HL-60 (cell line): ENCODE measurements at regions not wholly inside any gene's neighbourhood (a gene's known extent, or its start where the extent isn't known, plus 50 kb on each side); places are given as distances from the start of the nearest gene placed in this dataset.

Experiments used
- DNase-seq, 2 experiments: peaks; one replicate each; pipeline ENCODE4 v3.0.0-alpha.2; 2010 to 2020; ENCODE audit warnings: low read depth in 1 of 2, low spot score in 1 of 2
- H3K27ac ChIP-seq: fragments of 250-450 bp; sonication (Bioruptor Pico); replicated peaks from 2 replicates; pipeline ENCODE4 v1.5.1; 2020; ENCODE audit warnings: mild to moderate bottlenecking, moderate library complexity
- H3K27me3 ChIP-seq: fragments of 250-450 bp; sonication (Bioruptor Pico); 2 replicates; pipeline ENCODE4 v1.5.1; 2021; ENCODE audit warnings: mild to moderate bottlenecking, moderate library complexity; ENCODE audit not compliant: insufficient read depth, poor library complexity, severe bottlenecking
- H3K4me3 ChIP-seq: replicated peaks from 2 replicates; pipeline ENCODE4 v1.5.1; 2011; ENCODE audit warnings: mild to moderate bottlenecking, control low read depth, low read length; ENCODE audit not compliant: insufficient read depth
- CTCF ChIP-seq: IDR thresholded peaks from one replicate; pipeline ENCODE4 v1.5.1; 2011; ENCODE audit warnings: low read length, control low read depth, inconsistent platforms; ENCODE audit not compliant: insufficient read depth
- GABPA ChIP-seq: IDR thresholded peaks from 2 replicates; pipeline ENCODE4 v1.6.1; 2012; ENCODE audit warnings: low read depth
- POLR2AphosphoS5 ChIP-seq: IDR thresholded peaks from 2 replicates; pipeline ENCODE4 v1.6.1; 2012; ENCODE audit warnings: low read depth
- REST ChIP-seq: IDR thresholded peaks from 2 replicates; pipeline ENCODE4 v1.6.1; 2012; ENCODE audit warnings: low read depth; ENCODE audit not compliant: insufficient replicate concordance
- SPI1 ChIP-seq: IDR thresholded peaks from 2 replicates; pipeline ENCODE4 v1.6.1; 2012; ENCODE audit warnings: low read depth, mild to moderate bottlenecking, borderline replicate concordance

- DNase-seq, result no peak
- Histone ChIP-seq H3K27me3 (no peaks in the 10 kb centered on the region), H3K27ac (no peak overlapping the region), H3K4me3 (no peak overlapping the region)
- no peak for TF ChIP-seq GABPA
- TF ChIP-seq REST, result no peak
- TF ChIP-seq POLR2AphosphoS5, result no peak
- no peak for TF ChIP-seq SPI1
These were observed 162.3 kb downstream of the PTCSC3 start for GRCh38 chr14:36014236-36014635.

- TF ChIP-seq POLR2AphosphoS5 (no peak), REST (no peak), SPI1 (no peak), CTCF (no peak), GABPA (no peak)
- Histone ChIP-seq H3K4me3 (no peak overlapping the region), H3K27me3 (no peaks in the 10 kb centered on the region), H3K27ac (no peak overlapping the region)
- no peak for DNase-seq
These were observed 163.0 kb downstream of the PTCSC3 start for GRCh38 chr14:36013483-36013882.

GRCh38 chr14:36012621-36013020 lies 163.9 kb downstream of the PTCSC3 start:
- DNase-seq, result no peak
- no peak overlapping the region for H3K4me3 ChIP-seq
- H3K27ac ChIP-seq, result no peak overlapping the region
- TF ChIP-seq GABPA, result no peak
- TF ChIP-seq SPI1, result no peak
- no peak for TF ChIP-seq CTCF
- no peak for TF ChIP-seq POLR2AphosphoS5
- TF ChIP-seq REST, result no peak
- no peaks in the 10 kb centered on the region for H3K27me3 ChIP-seq

GRCh38 chr14:36009643-36010042 lies 166.9 kb downstream of the PTCSC3 start:
- no peak for DNase-seq
- H3K27me3 ChIP-seq, result no peaks in the 10 kb centered on the region
- no peak overlapping the region for H3K4me3 ChIP-seq
- no peak overlapping the region for H3K27ac ChIP-seq
- no peak for TF ChIP-seq REST
- TF ChIP-seq SPI1, result no peak
- no peak for TF ChIP-seq CTCF
- no peak for TF ChIP-seq GABPA
- TF ChIP-seq POLR2AphosphoS5, result no peak
